ENCODE measurements at regions not wholly inside any gene's neighbourhood (a gene's known extent, or its start where the extent isn't known, plus 50 kb on each side); places are given as distances from the start of the nearest gene placed in this dataset.

DNA sequence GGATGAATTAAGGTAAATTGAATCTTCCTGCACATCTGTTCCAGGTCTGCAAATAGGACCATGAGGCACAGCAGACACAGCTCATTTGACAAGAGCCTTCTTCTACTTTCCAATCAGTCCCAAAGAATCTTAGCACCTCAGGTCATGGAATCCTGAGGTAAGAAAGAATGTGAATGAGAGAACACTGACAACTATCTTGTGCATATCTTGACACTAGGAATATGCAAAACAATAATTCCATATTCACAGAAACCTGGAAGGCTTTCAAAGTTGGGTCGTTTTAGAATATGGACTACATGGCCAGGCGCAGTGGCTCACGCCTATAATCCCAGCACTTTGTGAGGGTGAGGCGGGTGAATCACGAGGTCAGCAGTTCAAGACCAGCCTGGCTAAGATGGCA, 1009.4 kb upstream of the GOT2 start:
- TF ChIP-seq, protein P1, sequence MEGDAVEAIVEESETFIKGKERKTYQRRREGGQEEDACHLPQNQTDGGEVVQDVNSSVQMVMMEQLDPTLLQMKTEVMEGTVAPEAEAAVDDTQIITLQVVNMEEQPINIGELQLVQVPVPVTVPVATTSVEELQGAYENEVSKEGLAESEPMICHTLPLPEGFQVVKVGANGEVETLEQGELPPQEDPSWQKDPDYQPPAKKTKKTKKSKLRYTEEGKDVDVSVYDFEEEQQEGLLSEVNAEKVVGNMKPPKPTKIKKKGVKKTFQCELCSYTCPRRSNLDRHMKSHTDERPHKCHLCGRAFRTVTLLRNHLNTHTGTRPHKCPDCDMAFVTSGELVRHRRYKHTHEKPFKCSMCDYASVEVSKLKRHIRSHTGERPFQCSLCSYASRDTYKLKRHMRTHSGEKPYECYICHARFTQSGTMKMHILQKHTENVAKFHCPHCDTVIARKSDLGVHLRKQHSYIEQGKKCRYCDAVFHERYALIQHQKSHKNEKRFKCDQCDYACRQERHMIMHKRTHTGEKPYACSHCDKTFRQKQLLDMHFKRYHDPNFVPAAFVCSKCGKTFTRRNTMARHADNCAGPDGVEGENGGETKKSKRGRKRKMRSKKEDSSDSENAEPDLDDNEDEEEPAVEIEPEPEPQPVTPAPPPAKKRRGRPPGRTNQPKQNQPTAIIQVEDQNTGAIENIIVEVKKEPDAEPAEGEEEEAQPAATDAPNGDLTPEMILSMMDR (IDR thresholded peaks at IDR 0.05; ENCODE audit: low read length), result no peak
- TF ChIP-seq EZH2phosphoT487 (IDR thresholded peaks at IDR 0.05; ENCODE audit: low read length), result no peak
